GM21447 (cell line): ENCODE measurements at regions not wholly inside any gene's neighbourhood (a gene's known extent, or its start where the extent isn't known, plus 50 kb on each side); places are given as distances from the start of the nearest gene placed in this dataset.
A peak's percentile ranks its signal among the peaks of the same experiment; 100 is the strongest.
"Not testable (repeated sequence)": the region's sequence is repeated elsewhere in the genome, so short reads cannot be mapped to it uniquely, and the experiment has no call there.

Experiments
- ATAC-seq: cut with Tn5 transposase; IDR thresholded peaks from one replicate; pipeline ENCODE4 v1.9.1; 2021; ENCODE audit not compliant: unreplicated experiment

DNA sequence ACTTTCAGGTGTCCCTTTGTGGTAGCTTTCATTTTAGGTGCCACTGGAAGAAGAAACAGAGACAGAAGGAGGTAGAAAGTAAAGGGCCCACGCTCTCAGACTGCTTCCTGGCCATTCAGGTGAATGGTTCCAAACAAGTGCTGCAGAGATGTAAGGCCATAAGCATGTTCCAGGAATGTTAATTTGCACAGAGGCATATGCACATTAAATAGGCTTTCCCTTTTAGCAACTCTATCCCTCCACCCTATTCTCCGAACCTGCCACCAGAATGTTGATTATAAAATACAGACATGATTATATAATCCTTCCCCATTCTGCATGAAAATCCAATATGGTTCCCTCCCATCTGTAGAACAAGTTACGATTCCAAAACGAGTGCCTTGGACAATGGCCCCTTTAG, 297.2 kb downstream of the C6orf118 start:
- no peak for ATAC-seq

DNA sequence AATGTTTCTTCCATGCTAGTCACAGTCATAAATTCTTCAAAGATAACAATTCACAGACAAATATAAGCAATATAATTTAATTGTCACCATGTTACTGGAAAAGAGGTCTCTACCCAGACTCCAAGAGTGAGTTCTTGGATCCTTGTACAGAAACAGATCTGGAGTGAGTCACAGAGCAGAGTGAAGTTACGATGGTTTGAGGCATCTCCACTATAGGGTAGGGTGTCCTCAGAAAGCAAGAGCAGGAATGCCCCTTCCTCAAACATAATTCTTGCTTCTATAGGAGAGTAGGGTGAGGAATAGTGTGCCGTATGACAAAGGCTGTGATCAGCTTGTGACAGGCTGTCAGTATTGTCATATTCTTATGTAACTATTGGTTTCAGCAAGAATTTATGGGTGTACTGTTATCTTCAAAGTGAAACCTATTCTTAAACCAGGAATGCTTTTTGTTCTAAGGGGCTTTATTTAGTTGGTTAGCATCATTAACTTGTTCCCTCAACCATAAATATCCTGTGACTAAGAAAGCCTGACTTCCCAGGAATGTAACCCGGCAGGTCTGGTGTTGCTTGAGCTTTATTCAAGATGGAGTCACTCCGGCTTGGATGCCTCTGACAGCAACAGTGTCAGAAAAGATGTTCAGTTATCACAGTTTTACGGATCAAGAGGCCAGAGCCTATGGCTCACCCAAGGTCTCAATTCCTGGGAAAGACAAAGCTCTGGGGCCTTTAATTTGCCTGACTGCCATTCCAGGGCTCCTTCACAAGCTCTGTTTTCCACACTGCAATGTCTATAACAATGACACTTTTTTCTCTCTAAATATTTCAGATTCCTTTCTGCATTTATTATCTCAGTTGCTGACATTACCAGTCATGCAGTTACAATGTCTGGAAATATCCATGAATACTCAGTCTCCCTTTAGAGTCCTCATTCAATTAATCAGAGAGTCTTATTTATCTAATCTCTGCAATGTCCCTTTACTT, 298.6 kb downstream of the C6orf118 start:
- ATAC-seq = no peak

DNA sequence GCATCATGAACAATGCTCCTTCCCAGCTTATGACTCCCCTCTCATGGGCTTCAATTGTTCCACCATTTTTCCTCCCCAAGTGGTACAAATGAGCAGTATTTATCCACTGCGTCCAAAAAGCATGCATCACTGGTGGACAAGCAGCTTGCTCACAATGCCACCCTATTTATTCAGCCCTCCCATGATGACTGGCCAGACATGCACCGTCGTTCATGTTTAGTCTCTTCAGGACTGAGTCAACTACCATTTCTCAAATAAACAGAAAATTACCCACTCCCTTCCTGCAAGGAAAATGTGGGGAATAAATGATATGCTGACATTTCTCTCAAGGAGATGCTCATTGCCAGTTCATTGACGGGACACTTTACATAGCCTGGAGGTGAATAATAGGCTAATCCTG, 300.4 kb downstream of the C6orf118 start:
- no peak for ATAC-seq

DNA sequence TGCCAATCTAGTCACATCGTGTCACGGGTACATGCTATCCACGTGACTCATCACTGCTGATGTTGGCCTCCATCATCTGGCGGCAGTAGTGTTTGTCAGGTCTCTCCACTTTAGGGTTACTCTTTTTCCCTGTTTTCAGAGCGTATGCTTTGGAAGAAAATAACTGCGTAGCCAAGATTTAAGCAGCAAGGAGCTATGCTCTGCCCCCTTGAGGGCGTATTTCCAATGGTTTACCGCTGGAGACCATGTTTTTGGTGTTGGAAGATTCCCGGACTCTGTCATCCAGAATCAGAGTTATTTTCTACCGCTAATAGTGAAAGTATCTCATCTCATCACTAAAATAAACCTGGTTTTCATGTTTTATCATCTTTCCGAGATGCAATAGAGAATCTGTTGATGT, 306.5 kb downstream of the C6orf118 start:
- no peak for ATAC-seq

DNA sequence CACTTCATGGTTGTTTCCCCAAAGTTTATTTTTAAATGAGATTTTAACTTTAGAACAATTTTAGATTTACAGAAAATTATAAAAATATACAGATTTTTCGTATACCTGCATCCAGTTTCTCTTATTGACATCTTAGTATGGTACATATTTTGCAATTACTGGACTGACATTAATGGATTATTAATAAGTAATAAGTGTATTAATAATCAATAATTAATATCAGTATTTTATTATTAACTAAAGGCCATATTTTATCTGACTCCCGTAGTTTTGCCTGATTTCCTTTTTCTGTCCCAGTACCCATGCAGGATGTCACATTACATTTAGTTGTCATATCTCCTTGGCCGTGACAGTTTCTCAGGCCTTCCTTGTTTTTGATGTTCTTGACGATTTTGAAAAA, 307.0 kb downstream of the C6orf118 start:
- no peak for ATAC-seq

DNA sequence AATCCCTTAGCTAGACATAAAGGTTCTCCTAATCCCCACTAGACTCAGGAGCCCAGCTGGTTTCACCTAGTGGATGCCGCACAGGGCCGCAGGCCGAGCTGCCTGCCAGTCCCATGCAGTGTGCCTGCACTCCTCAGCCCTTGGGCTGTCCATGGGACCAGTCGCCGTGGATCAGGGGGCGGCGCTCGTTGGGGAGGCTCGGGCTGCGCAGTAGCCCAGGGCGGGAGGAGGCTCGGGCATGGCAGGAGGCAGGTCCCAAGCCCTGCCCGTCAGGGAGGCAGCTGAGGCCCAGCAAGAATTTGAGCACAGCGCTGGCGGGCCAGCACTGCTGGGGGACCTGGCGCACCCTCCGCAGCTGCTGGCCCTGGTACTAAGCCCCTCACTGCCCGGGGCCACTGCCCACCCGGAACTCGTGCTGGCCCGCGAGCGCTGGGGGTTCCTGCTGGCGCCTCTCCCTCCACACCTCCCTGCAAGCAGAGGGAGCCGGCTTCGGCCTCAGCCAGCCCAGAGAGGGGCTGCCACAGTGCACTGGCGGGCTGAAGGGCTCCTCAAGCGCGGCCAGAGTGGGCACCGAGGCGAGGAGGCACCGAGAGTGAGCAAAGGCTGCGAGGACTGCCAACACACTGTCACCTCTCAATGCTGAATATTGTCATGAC, 307.8 kb downstream of the C6orf118 start:
- ATAC-seq = no peak

DNA sequence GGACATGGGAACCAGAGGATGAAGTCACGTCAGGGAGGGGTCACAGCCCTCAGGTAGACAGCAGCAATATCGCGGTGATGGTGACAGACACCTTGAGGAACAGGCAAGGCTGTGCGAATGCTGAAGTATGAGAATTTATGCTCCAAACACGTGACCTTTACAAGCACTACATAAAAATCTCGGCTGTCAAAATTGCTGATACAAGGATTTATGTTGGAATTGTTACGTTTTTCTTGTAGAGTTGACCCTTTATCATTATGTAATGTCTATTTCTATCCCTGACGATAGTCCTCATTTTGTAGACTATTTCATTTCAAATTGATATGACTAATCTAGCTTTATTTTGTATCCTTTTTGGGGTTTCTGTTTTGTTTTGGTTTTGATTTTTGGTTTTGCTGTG, 311.1 kb downstream of the C6orf118 start:
- ATAC-seq = no peak

DNA sequence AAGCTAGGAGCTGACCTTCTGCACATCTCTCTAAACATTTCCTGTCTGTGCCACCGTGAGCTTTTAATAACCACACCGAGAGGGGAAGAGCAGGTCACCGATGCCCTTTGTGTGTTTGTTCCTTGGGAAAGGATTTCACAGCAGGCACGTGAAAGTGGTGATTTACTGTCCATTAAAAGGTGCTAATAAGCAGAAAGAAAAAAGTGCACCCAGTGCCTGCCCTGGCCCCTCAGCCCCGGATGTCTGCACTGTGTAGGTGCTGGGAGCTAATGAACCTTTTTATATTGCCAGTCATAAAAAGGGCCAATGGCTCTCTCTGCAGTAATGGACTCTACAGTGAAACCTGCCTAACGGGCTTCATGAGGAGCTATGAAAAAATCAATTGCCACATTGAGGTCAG, 312.6 kb downstream of the C6orf118 start:
- no peak for ATAC-seq

DNA sequence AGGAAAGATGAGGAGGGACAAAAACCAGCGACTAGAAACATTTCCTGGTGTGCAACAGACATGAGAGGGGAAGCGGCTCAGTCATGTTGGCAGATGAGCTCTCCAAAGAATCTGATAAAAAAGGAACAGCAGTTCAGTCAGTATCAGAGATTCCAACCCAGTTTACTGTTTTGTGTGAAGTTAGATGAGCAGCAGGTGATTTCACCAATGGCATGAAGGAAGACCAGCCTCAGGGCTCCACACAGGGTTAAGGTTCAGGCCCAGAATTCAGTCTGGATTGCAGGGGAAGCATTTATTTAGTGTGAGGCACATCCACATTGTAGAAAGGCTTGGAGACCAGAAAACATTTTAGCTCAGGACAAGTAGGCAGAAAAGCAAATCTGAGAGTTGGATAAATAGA, 317.8 kb downstream of the C6orf118 start:
- no peak for ATAC-seq

DNA sequence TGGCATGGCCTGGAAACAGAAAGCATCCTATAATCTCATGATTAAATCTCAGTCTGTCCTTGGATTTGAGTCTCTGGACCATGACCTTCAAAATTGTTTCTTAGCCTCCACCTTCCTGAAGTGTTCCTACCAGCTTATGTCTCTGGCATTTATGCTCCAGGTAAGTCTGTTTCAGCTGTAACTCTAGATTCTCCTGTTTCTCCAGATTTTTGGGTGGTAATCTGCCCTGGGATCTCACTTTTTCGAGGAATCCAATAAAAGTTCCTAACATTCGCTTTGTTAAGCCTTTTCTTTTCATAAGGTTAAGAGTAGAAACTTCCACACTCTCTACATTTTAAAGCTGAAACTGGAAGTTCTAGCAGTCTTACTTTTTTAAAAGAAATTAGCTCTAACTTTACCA, 318.5 kb downstream of the C6orf118 start:
- ATAC-seq = no peak

DNA sequence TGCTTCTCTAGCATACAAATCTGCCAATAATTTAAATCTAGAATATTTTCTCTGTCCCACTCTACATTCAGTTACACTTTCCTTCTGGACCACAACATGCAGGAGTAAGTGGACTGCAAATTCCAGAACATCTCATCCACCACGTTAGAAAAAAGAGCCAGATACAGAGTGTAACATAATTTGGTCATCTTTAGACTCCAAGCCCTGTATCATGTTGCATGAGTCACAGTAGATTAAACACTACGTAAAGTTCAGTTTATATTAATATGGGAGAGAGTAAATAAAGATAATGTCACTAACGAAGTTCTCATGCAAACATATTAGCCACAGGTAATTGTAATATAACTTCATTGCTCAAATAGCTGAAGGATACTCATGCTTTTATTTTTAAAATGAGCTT, 327.0 kb downstream of the C6orf118 start:
- no peak for ATAC-seq

DNA sequence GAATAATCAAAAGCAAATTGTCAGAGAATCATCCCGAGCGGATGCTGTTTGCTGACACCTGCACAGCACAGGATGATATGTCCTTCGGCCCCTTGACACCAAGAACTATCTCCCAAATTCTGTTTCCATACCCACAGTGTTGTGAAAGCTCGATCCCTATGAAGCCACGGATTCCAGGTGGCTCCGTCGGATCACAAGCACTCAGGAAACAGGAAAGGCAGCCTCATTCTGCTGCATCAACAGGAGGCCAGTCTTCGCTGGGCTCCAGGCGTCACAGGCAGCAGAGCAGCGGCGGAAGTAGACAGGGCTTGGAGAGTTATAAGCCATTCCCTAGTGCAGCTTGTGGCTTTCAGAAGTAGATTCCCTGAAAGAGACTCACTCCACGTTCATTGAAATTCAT, 342.3 kb downstream of the C6orf118 start:
- ATAC-seq = no peak

DNA sequence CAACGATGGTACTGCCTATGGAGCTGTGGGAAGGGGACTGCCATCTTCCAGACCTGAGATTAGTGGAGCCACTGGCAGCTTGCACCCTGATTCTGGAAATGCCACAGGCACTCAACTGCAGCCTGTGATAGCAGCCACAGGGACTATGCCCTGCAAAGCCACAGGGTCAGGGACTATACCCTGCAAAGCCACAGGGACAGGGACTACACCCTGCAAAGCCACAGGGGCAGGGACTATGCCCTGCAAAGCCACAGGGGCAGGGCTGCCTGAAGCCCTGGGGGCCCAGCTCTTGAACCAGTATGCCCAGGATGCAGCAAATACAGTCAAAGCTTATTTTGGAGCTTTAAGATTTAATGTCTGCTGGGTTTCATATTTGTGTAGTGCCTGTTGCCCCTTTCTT, 346.6 kb downstream of the C6orf118 start:
- ATAC-seq = no peak

DNA sequence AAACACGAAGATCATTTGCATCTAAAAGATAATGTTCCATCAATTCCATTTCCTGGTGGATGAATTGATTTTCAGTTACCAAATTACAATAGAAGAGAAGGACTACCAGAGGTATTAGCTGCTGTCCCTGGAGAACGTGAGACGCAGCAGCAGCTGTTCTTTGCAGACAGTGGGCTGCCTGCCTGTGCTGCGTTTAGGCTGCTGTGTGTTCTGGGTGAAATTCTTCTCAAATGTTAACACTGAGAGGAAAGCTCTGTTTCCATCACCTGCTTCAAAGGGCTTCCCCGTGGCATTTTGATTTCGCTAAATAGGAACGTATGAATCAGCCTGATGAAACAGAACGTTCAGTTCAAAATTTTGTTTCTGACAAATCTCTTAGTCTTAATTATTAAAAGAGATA, 362.2 kb downstream of the C6orf118 start:
- no peak for ATAC-seq

DNA sequence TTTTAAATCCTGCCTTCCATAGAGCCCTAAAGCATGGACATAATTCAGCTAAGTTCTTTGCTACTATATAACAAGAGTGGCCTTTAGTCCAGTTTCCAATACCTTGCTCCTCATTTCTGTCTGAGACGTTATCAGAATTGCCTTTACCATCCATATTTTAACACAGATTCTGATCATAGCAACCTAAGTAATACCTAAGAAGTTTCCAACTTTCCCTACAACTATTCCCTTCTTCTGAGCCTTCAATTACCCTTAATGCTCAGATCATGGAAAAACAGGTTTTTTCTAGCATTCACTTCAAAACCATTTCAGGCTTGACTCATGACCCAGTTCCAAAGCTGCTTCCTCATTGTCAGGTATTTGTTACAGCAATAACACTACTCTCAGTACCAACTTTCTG, 367.1 kb downstream of the C6orf118 start:
- ATAC-seq = no peak

DNA sequence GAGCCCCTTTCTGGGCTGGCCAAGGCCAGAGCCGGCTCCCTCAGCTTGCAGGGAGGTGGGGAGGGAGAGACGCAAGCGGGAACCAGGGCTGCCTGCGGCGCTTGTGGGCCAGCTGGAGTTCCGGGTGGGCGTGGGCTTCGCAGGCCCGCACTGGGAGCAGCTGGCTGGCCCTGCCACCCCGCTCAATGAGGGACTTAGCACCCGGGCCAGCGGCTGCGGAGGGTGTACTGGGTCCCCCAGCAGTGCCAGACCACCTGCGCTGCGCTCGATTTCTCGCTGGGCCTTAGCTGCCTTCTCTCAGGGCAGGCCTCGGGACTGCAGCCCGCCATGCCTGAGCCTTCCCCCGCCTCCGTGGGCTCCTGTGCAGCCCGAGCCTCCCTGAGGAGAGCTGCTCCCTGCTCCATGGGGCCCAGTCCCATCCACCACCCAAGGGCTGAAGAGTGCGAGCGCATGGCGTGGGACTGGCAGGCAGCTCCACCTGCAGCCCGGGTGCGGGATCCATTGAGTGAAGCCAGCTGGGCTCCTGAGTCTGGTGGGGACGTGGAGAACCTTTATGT, 376.1 kb downstream of the C6orf118 start:
- ATAC-seq = not testable (repeated sequence)

DNA sequence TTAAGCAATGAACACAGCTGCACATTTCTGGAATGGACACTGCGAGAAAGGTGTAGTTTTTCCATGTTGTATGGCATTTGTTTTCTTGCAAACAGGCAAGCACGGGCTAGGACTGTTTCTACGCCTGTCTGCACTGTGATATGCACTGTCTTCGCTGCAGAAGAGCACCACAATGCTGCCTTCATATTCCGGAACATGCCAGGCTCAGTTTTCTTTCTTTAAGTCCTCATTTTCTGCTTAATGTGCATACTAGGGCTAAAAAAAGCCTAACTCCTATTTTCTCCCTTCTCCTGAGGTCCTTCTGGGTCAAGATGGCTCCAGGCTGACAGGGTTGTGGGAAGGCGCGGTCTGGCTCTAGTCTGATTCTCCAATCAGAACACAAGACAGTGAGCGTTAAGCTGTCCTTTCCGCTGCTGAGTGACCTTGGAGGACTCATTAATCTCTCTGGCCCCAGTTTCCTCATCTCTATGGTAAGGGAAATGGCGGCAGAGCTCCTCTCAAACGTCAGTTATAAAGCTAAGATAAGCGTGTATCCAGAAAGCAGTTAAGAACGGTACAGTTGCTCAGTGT, 379.9 kb downstream of the C6orf118 start:
- no peak for ATAC-seq

DNA sequence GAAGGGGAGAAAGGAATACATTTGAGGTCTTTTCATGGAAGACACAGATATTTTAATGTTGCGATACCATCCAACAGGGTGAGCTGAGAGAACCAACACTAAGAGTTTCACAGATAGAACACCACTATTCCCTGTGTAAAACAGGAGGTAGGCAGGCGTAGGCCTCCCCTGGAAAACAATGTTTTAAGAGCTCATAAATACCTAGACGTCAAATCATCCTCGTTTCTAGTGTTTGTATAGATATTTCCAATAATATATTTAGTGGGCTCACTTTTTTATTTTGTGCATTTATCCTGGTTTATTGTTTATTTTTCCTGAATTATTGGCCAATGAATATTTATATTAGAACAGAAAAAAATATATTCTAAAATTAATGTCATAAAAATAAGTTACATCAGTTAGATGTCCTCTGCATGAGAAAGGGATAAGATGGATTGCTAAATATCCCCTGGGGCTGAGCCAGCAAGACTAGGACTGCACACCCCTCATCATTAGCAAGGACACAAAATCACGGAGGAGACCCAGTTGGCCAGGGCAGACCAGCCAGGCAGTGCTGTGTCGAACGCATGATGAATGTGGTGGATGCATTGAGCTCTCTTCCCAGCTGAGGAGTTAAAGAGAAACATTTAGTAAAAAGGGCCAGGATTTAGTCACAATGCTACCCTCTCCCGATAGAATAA, 380.5 kb downstream of the C6orf118 start:
- no peak for ATAC-seq

DNA sequence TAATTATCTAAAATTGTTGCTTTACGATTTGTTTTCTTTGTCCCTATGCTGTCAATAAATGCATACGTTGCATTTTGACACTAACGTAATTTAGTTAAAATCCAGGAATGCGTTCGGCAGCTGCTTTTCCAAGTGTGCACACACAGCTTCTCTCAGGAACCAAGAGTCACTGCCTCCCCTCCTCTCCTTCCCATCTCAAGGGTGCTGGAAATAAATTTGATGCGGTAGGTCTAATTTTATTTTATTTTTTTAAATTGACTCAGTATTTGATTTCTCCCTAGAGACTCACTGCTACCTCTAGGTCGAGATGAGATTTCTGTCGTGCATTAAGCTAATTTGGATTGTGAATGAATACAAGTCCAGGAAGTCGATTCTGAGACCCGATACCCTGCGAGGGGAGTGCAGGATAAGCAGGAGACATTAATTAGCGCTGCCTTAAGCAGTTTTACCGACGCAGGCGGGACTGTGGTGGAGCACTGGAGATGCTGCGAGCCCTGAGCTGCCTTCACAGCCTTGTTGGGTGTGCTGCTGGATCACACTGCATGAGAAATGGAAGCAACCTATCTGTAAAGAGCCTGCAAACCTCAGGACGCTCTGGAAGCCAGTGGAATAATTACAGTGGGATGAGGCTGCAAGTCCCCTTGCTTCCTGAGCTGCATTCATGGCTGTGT, 381.2 kb downstream of the C6orf118 start:
- ATAC-seq = no peak

DNA sequence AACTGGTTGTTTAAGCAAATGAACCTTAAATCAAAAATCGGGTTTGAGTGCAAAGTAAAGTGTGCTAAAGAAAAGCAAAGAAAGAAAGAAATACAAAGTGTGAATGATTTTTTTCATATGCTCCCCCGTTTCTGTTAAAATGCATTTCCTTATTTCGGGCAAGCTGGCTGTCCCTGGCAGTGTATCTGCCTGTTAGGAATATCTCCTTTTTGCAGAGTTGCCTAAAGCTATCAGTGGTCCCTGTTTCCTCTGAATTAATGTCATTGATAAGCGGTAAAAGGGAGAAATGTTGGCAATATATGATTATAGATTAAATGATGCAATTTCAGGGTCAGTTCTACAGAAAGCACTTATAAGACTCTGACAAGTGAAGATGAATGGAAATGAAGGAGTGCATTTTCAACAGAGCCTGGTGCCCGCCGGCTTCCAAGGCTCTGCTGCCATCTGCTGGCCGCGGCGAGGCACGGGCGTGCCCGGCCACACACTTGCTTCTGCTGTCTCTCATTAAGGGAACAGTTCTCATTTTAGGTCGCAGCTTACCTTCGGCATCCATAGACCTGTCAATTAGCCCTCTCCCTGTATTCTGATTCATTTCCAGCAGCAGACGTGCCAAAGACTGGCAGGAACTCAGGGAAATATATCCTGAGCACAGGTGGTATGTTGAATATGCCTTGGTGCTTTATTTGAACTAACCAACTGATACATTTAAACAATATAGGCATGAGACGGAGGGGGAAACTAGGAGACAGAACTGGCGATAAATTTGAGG, 381.9 kb downstream of the C6orf118 start:
- peak; percentile 89 for ATAC-seq
